ENCODE measurements at regions not wholly inside any gene's neighbourhood (a gene's known extent, or its start where the extent isn't known, plus 50 kb on each side); places are given as distances from the start of the nearest gene placed in this dataset.

DNA sequence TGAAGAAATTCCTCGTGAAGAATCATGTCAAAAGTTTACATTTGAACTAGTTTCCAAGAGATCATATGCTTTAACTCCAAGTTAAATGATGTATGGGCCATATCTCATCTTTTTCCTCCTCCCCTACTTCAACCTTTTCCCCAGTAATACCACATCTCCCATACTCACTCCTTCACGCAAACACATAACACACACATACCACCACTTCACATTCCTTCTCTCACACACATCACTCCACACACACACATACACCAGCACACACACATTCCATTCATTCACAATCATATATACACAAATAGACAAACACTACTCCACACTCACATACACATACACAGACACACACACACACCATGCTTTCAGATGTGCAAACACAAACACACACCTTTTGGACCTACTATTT, 769.0 kb upstream of the NR2F2 start:
- DNase-seq: no peak

GRCh38 chr15:95563634-95564033, 766.9 kb upstream of the NR2F2 start:
- no peak for DNase-seq

DNA sequence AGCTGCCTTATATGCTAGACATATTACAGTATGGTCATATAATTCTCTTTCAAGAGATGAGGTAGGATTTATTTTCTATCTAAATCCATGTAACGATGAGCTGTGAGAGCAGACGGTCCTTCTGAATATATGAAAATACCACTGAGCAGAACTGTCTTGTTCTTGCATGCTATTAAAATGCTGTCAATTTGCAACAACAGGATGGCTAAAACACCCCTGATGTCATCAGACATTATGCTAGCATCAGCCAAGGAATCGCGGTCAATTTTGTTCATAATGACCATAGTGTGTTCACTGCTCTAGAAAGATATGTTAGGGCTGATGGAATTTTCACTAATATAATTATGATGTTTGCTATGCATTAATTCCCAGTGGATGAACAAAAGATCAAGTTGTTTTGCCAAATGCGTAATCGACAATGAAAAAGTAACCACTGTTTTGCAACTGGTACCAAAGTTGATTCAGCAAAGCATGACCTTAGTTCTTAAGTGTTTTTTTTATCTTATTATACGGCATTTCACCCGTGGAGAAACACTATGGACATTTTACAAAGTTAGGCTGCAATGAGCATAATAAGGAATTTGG, 765.4 kb upstream of the NR2F2 start:
- DNase-seq: no peak

- peak; percentile 37 to 48 for DNase-seq
These were observed 764.8 kb upstream of the NR2F2 start for GRCh38 chr15:95565690-95566089.

- no peak for DNase-seq
These were observed 762.8 kb upstream of the NR2F2 start for GRCh38 chr15:95567686-95568085.

DNA sequence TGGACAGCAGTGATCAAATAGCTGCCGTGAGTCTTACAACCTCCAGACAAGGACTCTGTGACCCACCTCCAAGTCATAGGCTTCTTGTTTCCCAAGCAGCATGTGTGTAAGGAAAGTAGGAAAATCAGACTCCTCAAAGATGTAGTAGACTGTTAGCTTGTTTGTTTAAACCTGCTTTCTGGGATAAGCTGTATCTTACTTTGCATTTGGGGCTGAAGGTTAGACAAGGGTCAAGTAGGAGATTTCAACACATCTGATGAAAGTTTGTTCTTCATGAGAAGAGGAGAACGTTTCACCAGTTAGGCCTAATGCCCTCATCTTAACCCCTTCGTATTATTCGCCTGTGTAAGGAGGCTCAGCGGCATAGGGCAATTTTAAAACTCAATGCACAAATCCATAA, 756.4 kb upstream of the NR2F2 start:
- no peak for DNase-seq

- no peak for DNase-seq
These were observed 752.6 kb upstream of the NR2F2 start for GRCh38 chr15:95577927-95578326.

DNA sequence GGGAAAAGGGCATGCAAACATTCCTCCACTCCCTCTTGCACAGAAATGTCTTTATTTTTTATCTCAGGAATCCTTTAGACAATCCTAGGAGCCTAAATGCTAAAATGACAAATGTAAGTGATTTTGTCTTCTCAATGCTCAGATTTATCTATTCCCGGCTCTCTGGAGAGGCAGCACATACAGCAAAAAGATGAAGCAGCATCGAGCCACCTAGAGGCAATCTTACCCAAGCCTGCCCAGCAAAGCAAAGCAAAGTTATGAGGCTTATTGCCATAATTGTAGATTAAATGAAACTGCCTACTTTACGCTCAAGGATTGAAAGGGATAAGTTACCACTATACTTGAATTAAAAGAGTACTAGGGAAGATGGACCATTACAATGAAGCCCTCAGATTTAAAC, 750.4 kb upstream of the NR2F2 start:
- no peak for DNase-seq

GRCh38 chr15:95581595-95581994, 748.9 kb upstream of the NR2F2 start:
- no peak for DNase-seq

DNA sequence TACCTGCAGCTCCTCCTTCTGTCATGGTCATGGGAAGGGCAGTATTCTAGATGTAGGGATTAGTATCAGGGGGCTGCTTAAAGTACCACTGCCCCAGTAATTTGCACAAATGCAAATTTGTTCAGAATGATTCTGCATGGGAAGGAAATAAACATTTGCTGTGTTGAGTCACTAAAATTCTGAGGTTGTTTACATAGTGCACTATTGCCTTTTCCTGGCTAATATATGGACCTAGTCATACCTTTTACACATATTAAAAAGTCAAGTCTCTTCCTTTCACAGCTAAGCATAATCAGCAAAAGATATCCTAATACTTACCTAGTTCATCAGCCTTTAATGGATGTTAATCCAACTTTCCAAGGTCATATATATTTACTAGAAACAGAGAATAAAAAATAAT, 746.4 kb upstream of the NR2F2 start:
- DNase-seq: no peak

DNA sequence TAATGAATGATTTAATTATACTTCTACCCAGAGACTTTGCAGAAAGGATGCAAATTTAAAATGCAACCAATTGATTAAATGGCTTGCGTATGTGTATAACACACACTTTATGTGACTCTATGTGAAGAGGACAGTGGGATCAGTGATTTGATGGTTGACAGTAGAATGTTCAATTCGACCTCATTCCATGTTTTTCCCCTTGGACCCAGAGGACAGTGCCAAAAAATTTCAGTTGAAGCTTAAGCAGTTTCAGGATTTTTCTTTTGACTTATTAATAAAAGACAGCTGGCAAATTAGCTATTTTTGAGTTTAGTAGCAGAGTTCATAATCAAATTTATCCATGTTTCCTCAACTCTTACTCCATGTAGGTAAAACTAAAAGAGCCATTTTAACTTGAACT, 742.4 kb upstream of the NR2F2 start:
- no peak for DNase-seq

GRCh38 chr15:95590533-95591044, 739.9 kb upstream of the NR2F2 start:
- no peak for DNase-seq

GRCh38 chr15:95591270-95591669, 739.2 kb upstream of the NR2F2 start:
- no peak for DNase-seq

GRCh38 chr15:95591886-95592285, 738.6 kb upstream of the NR2F2 start:
- no peak for DNase-seq

DNA sequence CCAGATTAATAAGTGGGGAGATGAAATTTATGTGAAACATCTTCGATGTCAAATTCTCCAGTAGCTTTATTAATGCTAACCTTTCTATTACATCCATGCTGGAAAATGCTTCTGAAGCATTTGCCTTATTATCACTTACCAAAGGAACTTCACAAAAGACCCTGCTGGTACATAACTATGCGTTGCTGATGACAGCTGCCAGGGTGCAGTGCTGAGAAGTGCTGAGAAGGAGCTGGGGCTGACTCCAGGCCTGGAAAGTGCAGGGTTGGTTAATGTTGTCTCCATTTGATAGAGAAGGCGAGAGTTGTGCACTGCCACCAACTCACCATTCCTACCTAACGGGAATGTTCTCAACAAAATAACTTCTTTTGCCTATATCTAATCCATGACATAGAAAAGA, 736.0 kb upstream of the NR2F2 start:
- DNase-seq: no peak

DNA sequence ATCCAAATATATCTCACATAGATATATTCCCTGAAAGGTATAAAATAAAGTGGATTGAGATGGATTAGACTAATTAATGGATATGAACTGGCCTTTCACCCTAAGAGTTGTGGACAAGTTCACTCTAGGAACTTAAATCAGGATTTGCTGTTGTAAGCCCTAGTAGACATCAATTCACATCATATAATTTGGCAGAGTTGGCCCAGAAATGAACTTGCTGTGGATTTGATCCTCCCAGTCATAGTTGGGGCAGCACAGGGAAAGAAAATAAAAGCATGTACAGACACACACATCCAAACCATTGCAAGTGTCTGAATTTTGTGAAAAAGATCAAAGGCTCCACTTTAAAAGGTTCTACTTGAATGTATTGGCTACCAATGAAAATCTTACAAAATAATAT, 734.7 kb upstream of the NR2F2 start:
- no peak for DNase-seq

DNA sequence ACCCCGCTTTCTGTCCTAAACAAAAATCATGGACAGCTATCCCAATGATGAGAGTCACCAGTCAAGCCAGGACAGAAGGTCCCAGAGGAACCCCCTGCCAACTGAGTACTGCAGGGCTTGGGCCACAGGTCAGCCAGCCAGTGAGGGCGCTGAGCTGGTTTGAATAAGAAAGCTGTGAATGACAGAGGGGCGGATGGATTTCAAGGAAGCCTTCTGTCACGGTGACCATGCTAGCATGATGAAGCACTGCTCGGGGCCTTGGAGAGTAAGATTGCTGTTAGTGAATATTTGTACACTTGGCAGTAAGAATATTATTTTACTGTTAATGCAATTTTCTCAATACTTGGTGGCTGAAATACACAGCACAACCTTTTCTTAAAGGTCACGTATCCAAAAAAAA, 734.0 kb upstream of the NR2F2 start:
- no peak for DNase-seq

- DNase-seq: no peak
These were observed 732.1 kb upstream of the NR2F2 start for GRCh38 chr15:95598251-95598855.

GRCh38 chr15:95600367-95600766, 730.1 kb upstream of the NR2F2 start:
- DNase-seq: no peak

DNA sequence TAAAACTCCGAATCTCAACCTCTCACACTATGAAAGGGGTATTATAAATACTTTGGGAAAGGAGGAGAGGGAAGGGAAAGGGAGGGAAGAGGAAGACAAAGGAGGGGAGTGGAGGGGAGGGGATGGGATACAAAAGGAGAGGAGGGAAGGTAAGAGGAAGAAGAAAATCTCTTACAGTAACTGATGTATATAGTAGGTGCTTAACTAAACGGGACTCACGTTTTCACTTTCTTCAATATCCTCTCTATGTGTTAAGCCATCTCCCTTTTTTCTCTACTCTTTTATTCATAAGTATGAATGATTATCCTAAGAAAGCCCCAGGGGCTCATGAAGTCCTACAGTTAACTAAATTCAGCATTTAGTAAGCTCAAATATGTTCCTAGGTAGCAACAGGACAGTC, 729.6 kb upstream of the NR2F2 start:
- no peak for DNase-seq

GRCh38 chr15:95601525-95601924, 729.0 kb upstream of the NR2F2 start:
- DNase-seq: no peak

DNA sequence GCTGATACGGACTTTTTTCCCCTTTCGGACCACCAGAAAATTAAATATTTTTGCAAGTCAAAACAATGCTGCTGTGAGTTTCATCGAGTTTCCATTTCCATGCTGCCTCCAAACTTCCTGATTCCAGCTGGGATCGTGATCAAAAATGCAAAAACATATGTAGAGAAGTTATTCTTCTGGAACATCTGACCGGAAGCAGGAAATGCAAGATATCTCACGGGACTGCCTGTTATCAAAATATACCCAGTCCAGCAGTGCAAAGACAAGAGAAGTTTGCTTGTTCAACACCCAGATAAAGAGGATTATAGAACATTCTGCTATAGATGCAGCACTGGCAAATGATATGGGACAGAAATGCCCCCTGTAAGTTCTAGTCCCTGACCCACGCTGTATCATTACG, 726.7 kb upstream of the NR2F2 start:
- DNase-seq: peak in 1 of 2 donors; percentile 38

DNA sequence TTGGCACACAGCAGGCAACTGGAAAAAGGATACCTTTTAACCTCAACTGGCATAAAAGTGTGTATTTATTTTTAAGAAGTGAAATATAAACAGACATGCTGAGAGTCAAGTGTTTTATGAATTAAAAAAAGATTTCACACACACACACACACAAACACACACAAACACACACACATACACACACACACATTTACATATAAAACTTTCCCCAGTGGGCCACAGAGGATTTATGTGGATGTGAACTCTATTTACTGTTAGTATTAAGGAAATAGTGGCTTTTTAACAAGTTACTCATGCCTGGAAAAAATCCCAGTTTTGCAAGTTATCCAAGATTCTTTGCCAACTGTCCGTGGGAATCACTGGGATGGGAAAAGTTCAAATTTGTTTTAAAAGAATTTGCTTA, 725.9 kb upstream of the NR2F2 start:
- DNase-seq: peak; percentile 61

DNA sequence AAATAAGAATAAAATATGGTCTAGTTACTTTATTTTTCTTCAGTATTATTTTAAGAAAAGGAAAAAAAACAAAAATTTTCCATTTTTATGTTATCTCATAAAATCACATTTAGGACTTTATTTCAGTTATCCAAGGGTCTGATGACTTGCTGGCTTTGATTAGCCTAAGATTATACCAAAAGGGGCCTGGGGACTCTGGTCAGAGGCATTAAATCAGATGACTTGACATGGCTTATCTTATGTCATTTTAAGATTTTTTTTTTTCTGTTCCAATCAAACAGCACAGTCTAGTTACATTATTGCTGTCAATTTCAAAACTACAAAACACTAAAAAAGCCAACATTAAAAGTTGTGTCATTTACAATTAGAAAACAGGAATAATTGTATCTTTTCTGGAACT, 725.4 kb upstream of the NR2F2 start:
- no peak for DNase-seq

Data from right lung (tissue), 2 donors.